ENCODE measurements at regions not wholly inside any gene's neighbourhood (a gene's known extent, or its start where the extent isn't known, plus 50 kb on each side); places are given as distances from the start of the nearest gene placed in this dataset.

- TF ChIP-seq ZNF33B (CRISPR knock-in tag; IDR thresholded peaks at IDR 0.05) (no peak), HNF4G (IDR thresholded peaks at IDR 0.05; ENCODE audit: borderline replicate concordance, low read depth, low read length) (no peak), HNF4G (CRISPR knock-in tag; IDR thresholded peaks at IDR 0.05; ENCODE audit: borderline replicate concordance, low read depth) (no peak), ZNF562 (CRISPR knock-in tag; IDR thresholded peaks at IDR 0.05; ENCODE audit: borderline replicate concordance) (no peak), RERE (CRISPR knock-in tag; IDR thresholded peaks at IDR 0.05; ENCODE audit: low read depth) (no peak), KLF15 (CRISPR knock-in tag; IDR thresholded peaks at IDR 0.05; ENCODE audit: borderline replicate concordance) (no peak), KMT2B (CRISPR knock-in tag; IDR thresholded peaks at IDR 0.05) (0 out of 2 replicates have a peak, but pooled peaks have one; percentile 29), ZNF616 (CRISPR knock-in tag; IDR thresholded peaks at IDR 0.05; ENCODE audit: low read depth) (no peak), SMYD3 (CRISPR knock-in tag; IDR thresholded peaks at IDR 0.05) (no peak), ZNF576 (CRISPR knock-in tag; IDR thresholded peaks at IDR 0.05) (no peak), MEIS1 (CRISPR knock-in tag; IDR thresholded peaks at IDR 0.05; ENCODE audit: borderline replicate concordance) (no peak), KDM2A (CRISPR knock-in tag; IDR thresholded peaks at IDR 0.05; ENCODE audit: borderline replicate concordance, low read depth) (no peak), TP53 (CRISPR knock-in tag; conservative IDR thresholded peaks at IDR 0.05) (0 out of 2 replicates have a peak, but pooled peaks have one; percentile 63), NFAT5 (CRISPR knock-in tag; IDR thresholded peaks at IDR 0.05) (0 out of 2 replicates have a peak, but pooled peaks have one; percentile 40), ZNF230 (CRISPR knock-in tag; IDR thresholded peaks at IDR 0.05) (no peak), BCL6 (CRISPR knock-in tag; IDR thresholded peaks at IDR 0.05) (peak; percentile 13; the same call in 1 of the 2 replicates), ZNF138 (CRISPR knock-in tag; IDR thresholded peaks at IDR 0.05; ENCODE audit: low read depth) (no peak), ZNF264 (CRISPR knock-in tag; IDR thresholded peaks at IDR 0.05) (no peak), ZBTB7B (CRISPR knock-in tag; IDR thresholded peaks at IDR 0.05) (no peak), ZNF577 (CRISPR knock-in tag; IDR thresholded peaks at IDR 0.05; ENCODE audit: borderline replicate concordance, low read depth) (no peak), ZNF510 (CRISPR knock-in tag; IDR thresholded peaks at IDR 0.05; ENCODE audit: low read depth) (no peak), ARNT2 (CRISPR knock-in tag; IDR thresholded peaks at IDR 0.05; ENCODE audit: low read depth) (no peak)
These were observed 65.9 kb upstream of the HPF1 start (continued) for GRCh38 chr4:169823685-169824084.

Measured in HepG2 (cell line).